NCI-H2196 treated with DMSO at 0.1 percent for 48 hours (cell line): ENCODE measurements at regions not wholly inside any gene's neighbourhood (a gene's known extent, or its start where the extent isn't known, plus 50 kb on each side); places are given as distances from the start of the nearest gene placed in this dataset.

Source experiments
- DNase-seq: peaks from one replicate; lab custom pipeline; 2025; ENCODE audit not compliant: unreplicated experiment; lab: John Stamatoyannopoulos, UW

- DNase-seq: no peak
Measured at GRCh38 chr10:130481076-130481930, 345.1 kb downstream of the GLRX3 start.

- DNase-seq: no peak
Measured at GRCh38 chr10:130481936-130482335, 345.7 kb downstream of the GLRX3 start.

DNA sequence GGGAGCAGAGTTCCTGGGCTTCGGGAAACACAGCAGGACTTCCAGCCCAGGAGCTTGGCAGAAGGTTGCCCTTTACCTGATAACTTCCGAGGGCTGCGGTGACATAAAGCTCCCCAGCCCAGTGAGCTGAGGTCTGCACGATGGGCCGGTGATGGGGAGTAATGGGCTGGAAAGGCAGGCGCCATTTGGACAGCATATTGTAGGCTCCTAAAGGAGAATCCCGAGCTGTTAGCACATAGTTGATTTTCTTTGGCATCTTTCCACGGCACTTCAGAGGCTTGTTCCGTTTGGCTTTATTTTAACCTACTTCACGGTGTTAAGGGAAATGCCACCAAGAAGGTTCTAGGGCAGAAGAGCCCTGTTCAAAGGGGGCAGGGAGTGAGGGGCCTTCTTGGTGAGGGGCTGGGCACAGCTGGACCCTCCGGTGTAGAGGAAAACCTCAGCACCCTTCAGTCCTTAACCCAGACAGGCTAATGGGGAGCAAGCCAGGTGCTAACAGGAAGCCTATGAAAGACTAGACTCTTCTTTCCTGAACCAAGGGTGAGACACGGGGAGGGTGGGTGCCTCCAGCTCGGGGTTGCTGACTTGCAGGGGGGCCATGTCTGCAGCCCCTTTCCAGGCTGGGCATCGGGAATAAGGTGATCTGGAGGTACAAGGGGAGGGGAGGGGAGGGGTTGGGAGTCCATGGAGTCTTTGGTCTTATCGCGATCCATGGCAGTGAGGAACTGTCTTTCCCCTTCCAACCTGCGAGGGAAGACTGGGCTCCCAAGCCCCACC lies 347.7 kb downstream of the GLRX3 start:
- DNase-seq: no peak

DNA sequence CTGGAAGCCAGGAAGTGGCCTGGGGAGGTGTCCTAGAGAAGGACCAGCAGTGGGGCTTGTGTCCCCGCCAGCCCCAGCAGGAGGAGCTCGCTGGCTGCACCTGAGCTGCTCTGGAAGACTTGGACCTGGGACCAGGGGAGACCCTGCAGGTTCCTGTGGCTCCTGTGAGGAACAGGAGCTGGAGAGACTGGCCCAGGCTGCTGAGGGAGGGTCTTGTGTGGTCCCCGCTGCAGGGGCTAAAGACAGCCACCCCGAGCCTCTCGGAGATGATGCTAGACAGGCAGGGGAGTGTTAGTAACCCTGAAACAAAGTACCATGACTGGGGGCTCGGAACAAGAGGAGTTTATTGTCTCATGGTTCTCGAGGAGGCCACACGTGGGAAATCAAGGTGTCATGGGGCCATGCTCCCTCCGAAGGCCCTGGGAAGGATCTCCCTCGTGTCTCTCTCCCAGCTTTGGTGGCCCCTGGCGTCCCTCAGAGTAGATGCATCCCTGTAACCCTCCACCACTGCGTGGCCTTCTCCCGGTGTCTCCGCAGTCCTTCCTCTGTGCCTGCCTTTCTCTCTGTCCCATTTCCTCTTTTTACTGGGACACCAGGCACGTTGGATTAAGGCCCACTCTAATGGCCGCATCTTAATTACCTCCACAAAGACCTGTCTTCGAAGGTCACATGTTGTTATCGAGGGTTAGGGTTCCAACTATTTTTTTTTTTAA lies 348.4 kb downstream of the GLRX3 start:
- DNase-seq: no peak

- DNase-seq: no peak
Measured at GRCh38 chr10:130485236-130485957, 349.2 kb downstream of the GLRX3 start.

DNA sequence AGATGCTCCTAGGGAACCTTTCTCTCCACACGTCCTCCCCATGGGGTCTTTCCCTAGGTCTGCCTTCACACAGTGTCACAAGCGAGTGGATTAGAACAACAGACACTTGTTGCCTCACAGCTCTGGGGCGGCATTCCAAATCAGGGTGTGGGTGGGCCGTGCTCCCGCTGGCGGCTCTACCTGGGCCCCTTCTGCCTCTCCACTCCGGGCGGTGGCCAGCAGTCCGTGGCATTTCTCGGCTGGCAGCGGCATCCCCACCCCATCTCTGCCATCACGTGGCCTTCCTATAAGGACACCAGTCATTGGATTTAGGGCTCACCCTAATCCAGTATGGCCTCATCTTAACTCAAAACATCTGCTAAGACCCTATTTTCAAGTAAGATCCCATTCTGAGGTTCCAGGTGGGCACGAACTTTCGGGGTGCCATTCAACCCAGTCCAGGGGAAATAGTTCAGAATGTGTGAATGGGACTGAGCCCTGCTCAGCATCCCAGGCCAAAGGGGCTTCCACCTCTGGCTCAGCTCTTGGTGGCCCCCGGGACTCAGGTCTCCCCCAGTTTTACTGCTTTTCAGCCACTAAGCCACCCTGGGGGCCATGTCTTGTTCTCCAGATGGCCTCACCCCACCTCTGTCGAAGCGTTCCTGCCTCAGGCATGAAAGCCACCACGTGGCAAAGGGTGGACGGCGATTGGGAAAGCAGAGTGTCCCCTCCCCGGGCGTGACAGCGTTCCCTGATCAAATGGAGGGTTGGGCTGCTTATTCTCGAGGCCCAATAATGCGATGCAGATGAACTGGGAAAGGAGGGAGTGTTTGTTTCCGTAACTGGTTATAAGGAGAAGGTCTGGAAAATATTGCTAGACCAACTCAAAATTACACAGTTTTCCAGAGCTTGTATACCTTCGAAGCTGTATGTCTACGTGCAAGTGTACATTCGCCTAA lies 350.0 kb downstream of the GLRX3 start:
- no peak for DNase-seq

GRCh38 chr10:130486906-130487305 lies 350.7 kb downstream of the GLRX3 start:
- no peak for DNase-seq

- no peak for DNase-seq
Measured at GRCh38 chr10:130487566-130487965, 351.4 kb downstream of the GLRX3 start.

- no peak for DNase-seq
Measured at GRCh38 chr10:130489891-130490290, 353.7 kb downstream of the GLRX3 start.

DNA sequence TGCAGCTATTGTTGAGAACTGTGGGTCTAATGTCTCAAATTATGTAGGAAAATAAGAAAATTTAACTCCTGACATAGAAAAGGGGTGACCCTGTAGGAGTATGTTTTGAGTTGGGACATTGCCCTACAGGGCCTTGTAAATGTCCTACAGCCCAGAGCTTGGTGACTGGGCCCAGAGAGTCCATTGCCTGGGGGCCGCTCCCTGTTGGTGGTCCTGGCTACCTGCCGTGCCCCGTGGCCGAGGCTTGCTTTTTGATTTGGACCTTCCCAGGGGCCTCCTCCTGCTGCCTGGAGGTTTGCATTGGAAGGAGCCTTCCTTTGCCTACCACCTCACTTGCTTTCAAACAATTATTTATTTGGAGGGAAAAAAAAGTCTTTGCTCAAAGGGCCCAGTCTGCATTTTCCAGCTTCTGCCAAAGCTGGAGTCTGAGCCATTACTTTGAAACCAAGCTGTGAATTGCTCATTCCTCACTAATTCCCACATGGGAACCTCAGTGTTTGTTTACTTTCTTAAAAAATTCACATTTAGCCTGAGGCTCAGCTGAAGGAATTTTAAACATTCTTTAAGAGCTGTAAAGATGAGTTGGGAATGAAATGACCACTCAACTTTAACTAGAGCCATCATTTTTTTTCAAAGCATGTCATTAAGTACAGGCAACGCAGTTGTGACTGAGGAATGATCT lies 355.0 kb downstream of the GLRX3 start:
- no peak for DNase-seq

DNA sequence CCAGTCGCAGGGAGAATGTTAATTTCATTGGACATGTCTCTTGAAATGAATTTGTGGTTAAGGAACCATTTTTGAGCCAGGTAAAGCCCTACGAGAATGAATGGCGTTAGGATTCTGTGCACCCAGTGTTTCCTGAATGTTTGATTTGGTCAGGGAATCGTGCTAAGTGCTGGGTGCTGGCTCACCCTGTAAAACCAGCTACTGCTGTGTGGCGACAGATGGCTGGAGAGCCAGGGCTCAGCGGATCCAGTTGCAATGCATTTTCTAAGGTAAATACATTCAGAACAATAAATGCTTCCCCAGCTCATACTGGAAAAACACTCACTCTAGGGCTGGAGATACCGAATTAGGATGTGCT lies 355.5 kb downstream of the GLRX3 start:
- no peak for DNase-seq

DNA sequence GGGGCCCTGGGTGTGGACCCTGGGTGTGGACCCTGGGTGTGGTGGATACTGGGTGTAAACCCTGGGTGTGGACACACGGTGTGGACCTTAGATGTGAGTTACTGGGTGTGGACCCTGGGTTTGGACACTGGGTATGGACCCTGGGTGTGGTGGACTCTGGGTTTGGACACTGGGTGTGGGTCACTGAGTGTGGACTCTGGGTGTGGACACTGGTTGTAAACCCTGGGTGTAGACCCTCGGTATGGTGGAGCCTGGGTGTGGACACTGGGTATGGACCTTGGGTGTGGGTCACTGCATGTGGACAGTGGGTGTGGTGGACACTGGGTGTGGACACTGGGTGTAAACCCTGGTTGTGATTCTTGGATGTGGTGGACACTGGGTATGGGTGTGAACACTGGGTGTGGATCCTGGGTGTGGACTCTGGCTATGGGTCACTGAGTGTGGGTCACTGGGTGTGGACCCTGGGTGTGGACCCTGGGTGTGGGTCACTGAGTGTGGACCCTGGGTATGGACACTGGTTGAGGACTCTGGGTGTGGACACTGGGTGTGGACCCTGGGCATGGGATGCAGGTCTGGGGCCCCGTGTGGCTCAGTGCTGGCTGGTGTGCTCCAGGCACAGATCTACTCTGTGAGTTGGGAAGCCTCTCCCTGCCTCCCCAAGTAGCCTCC lies 356.2 kb downstream of the GLRX3 start:
- no peak for DNase-seq

DNA sequence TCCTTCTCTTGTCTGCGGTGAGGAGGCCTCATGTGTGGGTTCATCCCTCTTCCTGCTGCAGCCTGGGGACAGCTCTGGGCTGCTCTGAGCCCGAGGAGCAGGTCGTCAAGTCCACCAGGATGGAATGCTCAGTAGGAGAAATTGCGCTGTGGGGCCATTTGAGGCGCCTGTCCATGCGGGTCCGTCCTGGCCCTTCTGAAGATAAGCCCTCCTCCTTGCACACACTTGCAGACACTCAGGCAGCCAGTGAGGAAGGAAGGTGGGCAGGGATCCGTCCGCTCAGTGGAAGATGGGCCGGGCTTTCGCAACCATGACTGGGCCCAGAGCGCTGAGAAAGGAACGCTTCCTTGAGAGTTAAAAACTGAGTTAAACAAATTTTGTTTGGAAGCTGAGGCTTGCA lies 356.8 kb downstream of the GLRX3 start:
- DNase-seq: no peak

DNA sequence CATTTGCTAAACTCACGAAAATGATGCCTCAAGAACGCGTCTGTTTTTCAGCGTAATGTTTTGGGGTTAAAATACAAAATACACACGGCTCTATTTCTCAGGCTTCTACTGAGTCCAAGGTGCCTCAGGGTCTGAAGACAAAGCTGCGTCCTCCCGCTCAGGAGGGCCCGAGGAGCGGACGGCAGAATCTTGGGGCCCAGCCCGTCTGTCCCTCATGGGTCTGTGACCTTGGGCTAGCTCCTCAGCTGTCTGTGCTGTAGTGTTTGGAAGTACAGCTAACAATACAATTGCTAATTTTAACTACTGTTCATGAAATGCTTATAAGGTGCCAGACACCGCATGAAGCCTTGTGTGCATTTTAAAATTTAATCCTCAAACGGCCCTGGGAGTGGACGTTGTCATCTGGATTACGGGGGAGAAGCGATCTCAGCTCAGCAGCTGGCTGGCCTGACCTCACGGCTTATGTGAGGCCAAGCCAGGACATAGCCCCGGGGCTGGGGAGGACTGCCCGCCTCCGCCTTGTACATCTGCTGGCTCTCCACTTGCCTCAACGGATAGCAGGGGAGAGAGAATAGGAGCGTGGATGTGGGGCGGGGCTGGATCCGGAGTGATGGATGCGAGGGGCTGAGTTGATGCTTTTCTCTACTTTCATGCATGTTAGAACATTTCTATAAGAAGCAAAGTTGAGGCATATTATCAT lies 357.4 kb downstream of the GLRX3 start:
- no peak for DNase-seq

GRCh38 chr10:130495116-130495862 lies 359.1 kb downstream of the GLRX3 start:
- DNase-seq: no peak

GRCh38 chr10:130495891-130496636 lies 359.9 kb downstream of the GLRX3 start:
- DNase-seq: no peak
